HG03066 (cell line): ENCODE measurements at regions not wholly inside any gene's neighbourhood (a gene's known extent, or its start where the extent isn't known, plus 50 kb on each side); places are given as distances from the start of the nearest gene placed in this dataset.
"Not testable (repeated sequence)": the region's sequence is repeated elsewhere in the genome, so short reads cannot be mapped to it uniquely, and the experiment has no call there.

Source experiments
- ATAC-seq: cut with Tn5 transposase; IDR thresholded peaks from one replicate; pipeline ENCODE4 v1.9.1; 2021; ENCODE audit warnings: low read depth; ENCODE audit not compliant: unreplicated experiment

- ATAC-seq, result no peak
Measured at GRCh38 chr4:159778298-159778697, 675.4 kb downstream of the RAPGEF2 start.

DNA sequence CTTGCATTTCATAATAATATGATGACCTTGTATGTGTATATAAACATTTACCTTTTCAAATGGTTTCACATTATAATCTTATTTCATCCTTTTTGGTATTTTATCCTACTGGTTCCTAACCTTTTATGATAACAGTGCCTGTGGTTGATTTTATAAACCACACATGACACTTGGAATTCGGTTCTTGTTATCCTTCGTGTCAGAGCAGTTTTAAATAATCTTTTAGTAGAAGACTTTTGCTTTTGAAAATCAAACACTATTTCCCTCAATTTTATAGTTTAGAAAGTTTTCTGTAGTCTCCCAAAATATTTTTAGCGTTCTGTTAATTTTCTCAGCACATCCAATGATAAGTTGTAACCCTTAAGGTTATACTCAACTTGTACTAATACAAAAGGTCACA, 676.8 kb downstream of the RAPGEF2 start:
- no peak for ATAC-seq

DNA sequence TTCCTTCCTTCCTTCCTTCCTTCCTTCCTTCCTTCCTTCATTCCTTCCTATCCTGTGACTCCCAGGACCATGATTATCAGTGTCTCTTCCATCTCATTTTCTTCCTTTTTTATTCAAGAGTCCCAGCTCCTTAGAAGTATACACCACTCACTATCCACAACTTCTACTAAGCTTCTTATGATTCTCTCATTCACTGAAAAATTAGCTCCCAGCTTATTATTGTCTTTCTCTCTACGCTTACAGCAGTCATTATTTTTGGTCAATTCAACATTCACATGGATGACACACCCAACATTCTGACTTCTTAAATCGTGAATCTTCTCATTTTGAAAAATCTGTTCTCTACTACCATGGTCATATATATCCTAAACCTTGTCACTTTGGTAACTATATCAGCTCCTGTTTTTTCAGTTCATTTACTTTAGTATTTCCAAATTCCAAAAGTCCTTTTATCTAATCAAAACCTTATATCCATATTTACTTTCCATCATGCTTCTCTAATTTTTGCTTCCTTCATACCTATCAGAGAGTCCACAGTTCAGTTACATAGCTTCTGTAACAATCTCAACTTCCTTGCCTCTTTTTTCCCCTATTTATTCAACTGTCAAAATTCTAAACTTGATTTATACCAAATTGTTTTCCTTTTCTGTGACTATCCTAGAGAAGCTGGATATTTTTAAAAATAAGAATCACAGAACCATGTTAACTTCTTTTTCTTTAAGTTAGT, 677.5 kb downstream of the RAPGEF2 start:
- no peak for ATAC-seq

DNA sequence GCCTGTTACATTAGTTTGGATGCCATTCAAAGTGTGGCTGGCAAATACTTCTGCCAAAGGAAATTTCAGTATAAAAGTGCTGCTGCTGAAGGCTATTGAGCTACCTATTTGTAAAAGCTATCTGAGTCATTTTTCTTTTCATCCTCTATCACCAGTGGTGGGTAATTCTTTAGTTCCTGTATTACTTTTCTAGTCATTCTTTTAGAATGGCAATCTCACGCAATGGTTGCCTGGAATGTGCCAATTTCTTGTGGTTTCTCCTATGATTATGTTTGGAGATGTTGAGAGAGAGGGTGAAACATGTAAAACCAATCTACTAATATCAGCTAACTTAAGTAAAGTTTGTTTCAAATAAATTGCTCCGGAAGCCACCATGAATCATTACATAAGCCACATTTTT, 685.0 kb downstream of the RAPGEF2 start:
- no peak for ATAC-seq

- ATAC-seq, result no peak
Measured at GRCh38 chr4:159791334-159791733, 688.5 kb downstream of the RAPGEF2 start.

DNA sequence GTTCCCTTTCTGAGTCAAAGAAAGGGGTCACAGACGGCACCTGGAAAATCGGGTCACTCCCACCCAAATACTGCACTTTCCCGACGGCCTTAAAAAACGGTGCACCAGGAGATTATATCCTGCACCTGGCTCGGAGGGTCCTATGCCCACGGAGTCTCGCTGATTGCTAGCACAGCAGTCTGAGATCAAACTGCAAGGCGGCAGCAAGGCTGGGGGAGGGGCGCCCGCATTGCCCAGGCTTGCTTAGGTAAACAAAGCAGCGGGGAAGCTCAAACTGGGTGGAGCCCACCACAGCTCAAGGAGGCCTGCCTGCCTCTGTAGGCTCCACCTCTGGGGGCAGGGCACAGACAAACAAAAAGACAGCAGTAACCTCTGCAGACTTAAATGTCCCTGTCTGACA, 701.7 kb downstream of the RAPGEF2 start:
- ATAC-seq, result not testable (repeated sequence)

GRCh38 chr4:159823743-159824142, 720.9 kb downstream of the RAPGEF2 start:
- ATAC-seq, result no peak

DNA sequence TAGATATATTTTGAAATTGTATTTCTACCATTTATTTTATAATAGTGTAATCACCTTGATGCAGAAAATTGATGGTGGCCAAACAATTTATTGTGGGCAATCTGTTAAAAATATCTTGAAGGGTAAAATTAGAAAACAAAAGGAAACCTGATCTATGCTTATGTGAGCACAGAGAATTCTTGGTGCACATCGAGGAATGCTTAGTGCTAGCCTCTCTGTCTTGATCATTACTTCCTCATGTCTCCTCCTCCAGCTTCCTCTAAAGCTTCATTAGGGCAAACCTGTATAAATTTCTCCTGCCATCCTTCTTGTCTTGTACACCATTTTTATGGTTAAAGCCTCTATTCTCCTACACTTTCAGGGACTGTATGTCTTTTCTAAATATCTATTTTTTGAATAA, 725.8 kb downstream of the RAPGEF2 start:
- no peak for ATAC-seq

- no peak for ATAC-seq
Measured at GRCh38 chr4:159829184-159829583, 726.3 kb downstream of the RAPGEF2 start.

DNA sequence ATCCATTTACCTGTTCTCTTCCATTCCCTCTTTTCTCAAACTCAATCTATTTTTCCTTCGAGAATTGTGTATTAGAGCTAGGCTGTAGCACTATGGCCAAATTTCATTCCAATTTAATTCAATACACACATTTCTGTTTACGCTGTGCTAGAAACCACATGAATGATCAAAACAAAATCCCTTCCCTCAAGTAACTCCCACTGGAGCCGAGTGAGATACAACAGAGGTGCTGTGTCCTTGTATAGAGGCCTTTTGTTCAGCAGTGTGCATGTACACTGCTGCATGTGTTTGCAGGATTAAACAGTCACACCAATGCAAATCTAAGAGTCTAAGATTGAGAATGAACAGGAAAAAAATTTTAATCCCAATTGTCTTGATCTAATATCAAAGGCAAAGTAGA, 734.2 kb downstream of the RAPGEF2 start:
- no peak for ATAC-seq

DNA sequence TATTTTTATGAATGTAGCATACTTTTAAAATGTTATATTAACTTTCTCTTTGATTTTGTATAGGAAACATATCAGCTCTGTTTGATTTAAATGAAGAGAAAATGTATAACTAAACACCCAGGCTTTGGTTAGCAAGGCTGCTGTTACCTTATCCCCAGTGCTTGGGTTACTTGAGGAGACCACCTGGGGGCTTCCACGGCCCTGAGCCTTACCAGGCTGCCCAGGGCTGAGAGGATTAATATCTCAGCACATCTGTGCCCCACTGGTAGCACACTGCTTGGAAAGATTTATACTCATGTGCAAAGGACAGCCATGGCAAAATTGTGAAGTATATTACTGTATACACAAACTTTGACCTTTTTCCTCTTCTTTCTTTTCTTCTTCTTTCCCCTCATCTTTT, 752.9 kb downstream of the RAPGEF2 start:
- ATAC-seq, result no peak

DNA sequence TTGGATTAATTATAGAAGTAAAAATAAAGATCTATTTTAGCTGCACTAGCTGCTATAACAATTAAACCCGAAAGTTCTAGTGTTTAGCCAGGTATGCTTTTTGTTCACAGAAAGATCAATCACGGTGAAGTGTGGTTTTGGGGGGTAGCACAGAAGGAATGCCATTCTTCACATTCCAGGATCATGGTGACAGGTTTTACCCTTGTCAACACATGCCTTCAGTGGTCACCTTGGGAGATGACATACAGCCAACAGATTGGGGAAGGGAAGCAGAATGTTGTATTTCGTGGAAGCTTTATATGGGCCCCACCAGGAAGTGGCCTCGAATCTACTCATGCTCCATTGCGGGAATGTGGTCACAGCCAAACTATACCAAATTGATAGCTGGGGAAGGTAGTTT, 753.6 kb downstream of the RAPGEF2 start:
- ATAC-seq, result no peak

GRCh38 chr4:159859656-159860148, 756.8 kb downstream of the RAPGEF2 start:
- ATAC-seq, result no peak

DNA sequence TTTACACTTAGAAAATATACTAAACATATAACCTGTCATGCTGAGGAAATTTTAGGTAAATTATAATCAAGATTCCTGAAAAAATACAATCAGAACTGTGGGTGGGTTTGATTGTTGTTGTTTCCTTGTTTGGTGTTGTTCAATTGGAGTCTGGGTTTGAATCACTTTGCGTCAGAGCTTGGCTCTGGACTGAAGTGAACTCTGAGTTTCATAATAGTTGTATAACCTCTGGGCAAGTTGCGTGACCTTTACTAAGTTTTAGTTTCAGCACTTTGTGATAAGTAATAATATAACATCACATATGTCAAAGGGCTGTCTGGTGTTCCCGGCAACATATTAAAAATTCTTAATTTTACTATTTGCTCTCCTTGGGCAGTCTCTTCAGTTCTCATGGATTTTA, 758.1 kb downstream of the RAPGEF2 start:
- no peak for ATAC-seq

GRCh38 chr4:159864337-159864736, 761.5 kb downstream of the RAPGEF2 start:
- ATAC-seq, result no peak

- ATAC-seq, result no peak
Measured at GRCh38 chr4:159867673-159868072, 764.8 kb downstream of the RAPGEF2 start.

- ATAC-seq, result not testable (repeated sequence)
Measured at GRCh38 chr4:159868936-159869335, 766.1 kb downstream of the RAPGEF2 start.

GRCh38 chr4:159871141-159871540, 768.3 kb downstream of the RAPGEF2 start:
- no peak for ATAC-seq

GRCh38 chr4:159881158-159881557, 778.3 kb downstream of the RAPGEF2 start:
- ATAC-seq, result no peak

DNA sequence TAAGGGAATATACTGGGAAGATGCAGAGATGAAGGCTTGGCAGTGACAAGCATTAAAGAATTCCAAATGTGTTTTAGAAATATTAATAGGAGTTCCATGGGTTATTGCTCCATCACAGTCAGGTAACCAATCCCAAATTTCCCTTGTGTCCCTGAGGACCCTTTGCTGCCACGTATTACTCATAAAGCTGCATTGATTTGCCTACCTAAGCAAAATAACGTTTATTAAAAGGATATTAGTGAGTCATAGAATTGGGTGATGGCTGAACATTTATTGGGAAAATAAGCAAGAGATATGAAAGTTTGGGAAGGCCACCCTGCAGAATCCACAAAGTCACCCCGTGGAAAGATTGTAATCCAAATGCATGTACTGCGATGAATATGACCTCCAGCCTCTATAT, 782.1 kb downstream of the RAPGEF2 start:
- no peak for ATAC-seq

- no peak for ATAC-seq
Measured at GRCh38 chr4:159899596-159899995, 796.7 kb downstream of the RAPGEF2 start.

GRCh38 chr4:159900562-159900961, 797.7 kb downstream of the RAPGEF2 start:
- no peak for ATAC-seq

DNA sequence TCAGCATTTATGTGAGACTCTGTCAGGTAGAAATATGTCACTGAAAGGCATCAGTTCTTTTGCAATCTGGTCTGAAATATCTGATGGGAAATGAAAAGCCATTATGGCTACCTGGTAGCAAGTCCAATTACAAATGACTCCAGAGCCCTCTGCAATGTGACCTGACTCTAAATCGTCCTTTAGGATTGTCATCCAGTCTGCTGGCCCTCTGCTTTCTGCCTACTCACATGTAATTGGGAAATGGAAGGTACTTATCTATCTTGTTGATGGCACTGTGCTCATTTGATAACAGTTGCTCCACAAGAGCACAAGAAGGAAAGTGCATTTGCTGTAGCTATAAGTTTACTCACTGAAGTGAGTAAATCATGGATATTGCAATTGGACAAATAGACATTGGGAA, 799.8 kb downstream of the RAPGEF2 start:
- ATAC-seq, result no peak
